GM21360 (cell line): ENCODE measurements at regions not wholly inside any gene's neighbourhood (a gene's known extent, or its start where the extent isn't known, plus 50 kb on each side); places are given as distances from the start of the nearest gene placed in this dataset.

Experiments
- ATAC-seq: cut with Tn5 transposase; IDR thresholded peaks from one replicate; pipeline ENCODE4 v1.9.1; 2021; ENCODE audit warnings: mild to moderate bottlenecking, moderate library complexity; ENCODE audit not compliant: unreplicated experiment

- ATAC-seq = no peak
These were observed 53.9 kb upstream of the ZNF536 start for GRCh38 chr19:30318261-30318660.

- ATAC-seq = no peak
These were observed 53.2 kb upstream of the ZNF536 start for GRCh38 chr19:30318936-30319335.

- no peak for ATAC-seq
These were observed 52.8 kb upstream of the ZNF536 start for GRCh38 chr19:30319411-30319810.

- no peak for ATAC-seq
These were observed 52.3 kb upstream of the ZNF536 start for GRCh38 chr19:30319876-30320275.

GRCh38 chr19:30320466-30320865 lies 51.7 kb upstream of the ZNF536 start:
- no peak for ATAC-seq

GRCh38 chr19:30320916-30321315 lies 51.3 kb upstream of the ZNF536 start:
- no peak for ATAC-seq
